SK-N-SH treated with all-trans-retinoic acid at 6 μM for 48 hours (cell line): ENCODE measurements at regions not wholly inside any gene's neighbourhood (a gene's known extent, or its start where the extent isn't known, plus 50 kb on each side); places are given as distances from the start of the nearest gene placed in this dataset.

Experiments
- CSDC2 ChIP-seq: fragments of 250-450 bp; sonication (Bioruptor Pico); IDR thresholded peaks from 2 replicates; pipeline ENCODE4 v1.5.0; 2020; ENCODE audit warnings: mild to moderate bottlenecking, moderate library complexity
- ISL1 ChIP-seq: fragments of 250-450 bp; sonication (Bioruptor Pico); IDR thresholded peaks from 2 replicates; pipeline ENCODE4 v2.1.2; 2022; ENCODE audit warnings: mild to moderate bottlenecking, moderate library complexity
- PATZ1 ChIP-seq: fragments of 250-450 bp; sonication (Bioruptor Pico); IDR thresholded peaks from 2 replicates; pipeline ENCODE4 v1.8.0; 2020; ENCODE audit warnings: mild to moderate bottlenecking, moderate library complexity, borderline replicate concordance
- RARB ChIP-seq: fragments of 250-450 bp; sonication (Bioruptor Pico); IDR thresholded peaks from 2 replicates; pipeline ENCODE4 v1.8.0; 2021; ENCODE audit warnings: mild to moderate bottlenecking, moderate library complexity
- ZFP3 ChIP-seq: fragments of 250-450 bp; sonication (Bioruptor Pico); IDR thresholded peaks from 2 replicates; pipeline ENCODE4 v1.5.0; 2020; ENCODE audit warnings: mild to moderate bottlenecking, moderate library complexity

DNA sequence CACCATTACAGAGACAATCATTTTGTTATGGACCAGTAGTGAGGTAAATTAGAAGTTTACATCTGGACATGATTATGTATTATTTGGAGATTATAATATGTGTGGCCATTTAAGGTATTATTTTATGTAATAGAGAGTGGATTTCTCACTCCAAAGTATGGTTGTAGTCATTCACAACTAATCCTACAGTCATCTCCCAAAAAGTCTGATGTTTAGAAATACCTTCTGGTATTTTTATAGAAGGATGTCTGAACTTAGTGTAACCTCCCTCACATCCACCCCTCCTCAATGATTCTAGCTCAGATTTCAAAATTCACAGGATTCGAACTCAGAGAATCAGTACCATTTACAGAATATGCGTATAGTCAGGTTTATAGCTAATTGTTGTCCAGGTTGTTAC lies 346.6 kb upstream of the MEIS2 start:
- no peak for TF ChIP-seq RARB
- no peak for TF ChIP-seq ISL1 (CRISPR knock-in tag)
- no peak for TF ChIP-seq PATZ1 (CRISPR knock-in tag)
- TF ChIP-seq ZFP3 (CRISPR knock-in tag) = no peak
- no peak for TF ChIP-seq CSDC2 (CRISPR knock-in tag)
